ENCODE measurements at regions not wholly inside any gene's neighbourhood (a gene's known extent, or its start where the extent isn't known, plus 50 kb on each side); places are given as distances from the start of the nearest gene placed in this dataset.

DNA sequence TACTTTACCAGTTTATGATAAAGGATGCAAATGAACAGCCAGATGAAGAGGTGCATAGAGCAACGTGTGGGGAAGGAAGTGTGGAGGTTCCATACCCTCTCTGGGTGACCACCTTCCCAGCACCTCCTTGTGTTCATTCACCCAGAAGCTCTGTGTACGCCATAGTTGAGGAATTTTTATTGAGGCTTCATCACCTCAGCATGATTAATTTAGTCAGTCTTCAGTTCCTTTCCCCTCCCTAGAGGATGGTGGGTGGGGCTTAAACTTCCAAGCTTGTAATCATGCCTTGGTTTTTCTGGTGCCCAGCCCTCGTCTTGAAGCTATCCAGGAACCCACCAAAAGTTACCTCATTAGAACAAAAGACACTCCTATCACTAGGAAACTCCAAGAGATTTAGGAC lies 162.7 kb downstream of the PLCE1 start:
- TF ChIP-seq, protein P1, sequence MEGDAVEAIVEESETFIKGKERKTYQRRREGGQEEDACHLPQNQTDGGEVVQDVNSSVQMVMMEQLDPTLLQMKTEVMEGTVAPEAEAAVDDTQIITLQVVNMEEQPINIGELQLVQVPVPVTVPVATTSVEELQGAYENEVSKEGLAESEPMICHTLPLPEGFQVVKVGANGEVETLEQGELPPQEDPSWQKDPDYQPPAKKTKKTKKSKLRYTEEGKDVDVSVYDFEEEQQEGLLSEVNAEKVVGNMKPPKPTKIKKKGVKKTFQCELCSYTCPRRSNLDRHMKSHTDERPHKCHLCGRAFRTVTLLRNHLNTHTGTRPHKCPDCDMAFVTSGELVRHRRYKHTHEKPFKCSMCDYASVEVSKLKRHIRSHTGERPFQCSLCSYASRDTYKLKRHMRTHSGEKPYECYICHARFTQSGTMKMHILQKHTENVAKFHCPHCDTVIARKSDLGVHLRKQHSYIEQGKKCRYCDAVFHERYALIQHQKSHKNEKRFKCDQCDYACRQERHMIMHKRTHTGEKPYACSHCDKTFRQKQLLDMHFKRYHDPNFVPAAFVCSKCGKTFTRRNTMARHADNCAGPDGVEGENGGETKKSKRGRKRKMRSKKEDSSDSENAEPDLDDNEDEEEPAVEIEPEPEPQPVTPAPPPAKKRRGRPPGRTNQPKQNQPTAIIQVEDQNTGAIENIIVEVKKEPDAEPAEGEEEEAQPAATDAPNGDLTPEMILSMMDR (IDR thresholded peaks at IDR 0.05): no peak
- TF ChIP-seq EZH2 (IDR thresholded peaks at IDR 0.05; ENCODE audit: borderline replicate concordance, insufficient read depth, low read depth, low read length, poor library complexity, severe bottlenecking): no peak
